GM18861 (cell line): ENCODE measurements at regions not wholly inside any gene's neighbourhood (a gene's known extent, or its start where the extent isn't known, plus 50 kb on each side); places are given as distances from the start of the nearest gene placed in this dataset.

Source experiments
- ATAC-seq: cut with Tn5 transposase; IDR thresholded peaks from one replicate; pipeline ENCODE4 v1.9.1; 2021; ENCODE audit not compliant: unreplicated experiment

GRCh38 chr15:91784973-91785709 lies 68.4 kb upstream of the SLCO3A1 start:
- no peak for ATAC-seq

DNA sequence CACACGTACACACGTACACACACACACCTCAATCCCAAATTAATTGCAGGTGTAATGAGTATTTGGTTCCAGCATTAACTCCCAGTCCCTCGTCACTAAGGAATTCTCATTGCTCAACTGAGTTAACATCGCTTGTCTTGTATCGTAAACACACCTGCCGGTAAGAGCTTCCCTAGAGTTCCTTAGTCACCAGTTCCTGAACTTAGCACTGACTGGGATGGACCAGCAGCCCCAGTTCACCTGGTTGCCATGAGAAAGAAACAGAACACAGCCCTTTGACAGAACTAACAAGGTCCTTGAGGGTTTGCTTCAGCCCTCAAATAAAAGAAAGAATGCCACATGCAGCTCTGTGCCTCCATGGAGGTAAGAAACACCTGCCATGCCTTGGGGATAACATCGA lies 66.3 kb upstream of the SLCO3A1 start:
- no peak for ATAC-seq

- no peak for ATAC-seq
Observed at GRCh38 chr15:91789136-91789535, 64.4 kb upstream of the SLCO3A1 start.

- no peak for ATAC-seq
Observed at GRCh38 chr15:91790836-91791235, 62.7 kb upstream of the SLCO3A1 start.

- no peak for ATAC-seq
Observed at GRCh38 chr15:91793771-91794170, 59.7 kb upstream of the SLCO3A1 start.

GRCh38 chr15:91795235-91795634 lies 58.3 kb upstream of the SLCO3A1 start:
- ATAC-seq: no peak

DNA sequence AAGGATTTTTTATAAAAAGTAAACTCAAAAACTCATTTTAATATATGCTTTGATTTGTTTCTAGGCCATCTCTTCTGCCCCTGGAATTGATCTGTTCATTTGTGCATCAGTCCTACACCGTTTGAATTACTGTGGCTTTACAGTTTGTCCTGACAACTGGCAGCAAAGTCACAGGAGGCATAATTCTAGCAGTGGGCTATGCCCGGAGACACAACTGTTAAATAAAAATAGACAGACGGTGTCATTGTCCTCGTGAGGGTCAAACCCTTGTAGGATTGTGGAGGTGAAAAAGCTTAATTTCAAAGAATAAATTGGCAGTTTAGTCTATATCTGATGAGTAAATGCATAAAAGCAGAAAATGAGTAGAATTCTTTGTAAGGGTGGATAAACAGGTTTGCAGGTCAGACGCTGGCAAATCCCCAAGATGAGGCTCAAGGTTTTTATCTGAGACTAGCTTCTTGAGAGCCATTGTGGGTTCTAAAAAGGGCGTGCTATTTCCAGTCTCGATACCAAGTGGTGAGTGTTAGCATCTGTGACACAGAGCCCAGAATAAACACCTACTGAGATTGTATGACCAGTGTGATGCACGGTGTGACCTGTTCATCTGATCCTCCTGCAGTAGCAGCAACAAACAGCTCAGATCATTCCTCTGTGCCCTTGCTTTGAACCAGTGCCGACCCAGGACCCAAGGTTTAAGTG lies 51.5 kb upstream of the SLCO3A1 start:
- no peak for ATAC-seq

DNA sequence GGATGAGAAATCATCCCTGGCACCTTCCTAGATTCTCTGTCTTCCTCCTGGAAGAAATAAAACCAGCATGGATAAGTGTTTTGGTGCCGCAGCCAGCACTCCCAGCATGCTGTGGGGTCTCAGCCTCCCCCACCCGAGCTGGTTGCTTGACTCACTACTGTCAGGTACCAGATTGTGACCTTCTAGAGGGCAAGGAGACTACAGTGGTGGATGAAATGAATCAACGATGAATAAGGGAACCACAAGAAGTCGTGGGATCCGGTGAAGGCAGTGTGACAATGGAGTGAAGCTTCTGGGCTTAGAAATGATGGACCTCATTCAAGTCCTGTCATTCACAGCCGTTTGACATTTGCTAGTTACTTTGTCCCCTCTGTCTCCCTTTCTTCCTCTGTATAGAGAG lies 50.2 kb upstream of the SLCO3A1 start:
- no peak for ATAC-seq
